Esophagus squamous epithelium (tissue), 5 donors: ENCODE measurements at regions not wholly inside any gene's neighbourhood (a gene's known extent, or its start where the extent isn't known, plus 50 kb on each side); places are given as distances from the start of the nearest gene placed in this dataset.

Experiments
- DNase-seq: peaks from one replicate; lab custom pipeline; 2025; lab: John Stamatoyannopoulos, UW
- H3K27ac ChIP-seq, 4 donors: fragments of 200-600 bp; sonication (generic); one replicate each; pipeline ENCODE4 v1.5.1; 2016 to 2019; ENCODE audit warnings: mild to moderate bottlenecking in 1 of 4
- H3K27me3 ChIP-seq, 4 donors: fragments of 200-600 bp; sonication (generic); 1 replicate in 3 of 4; 2 replicates in 1 of 4; pipeline versions ENCODE4 v1.5.1 to v1.6.0; 2017 to 2021; ENCODE audit warnings: antibody characterized with exemption in 1 of 4
- H3K36me3 ChIP-seq, 3 donors: fragments of 200-600 bp; sonication (generic); one replicate each; pipeline ENCODE4 v1.5.1; 2016 to 2019
- H3K4me1 ChIP-seq, 3 donors: fragments of 200-600 bp; sonication (generic); one replicate each; pipeline ENCODE4 v1.5.1; 2017 to 2019
- H3K4me3 ChIP-seq, 4 donors: fragments of 200-600 bp; sonication (generic); 1 replicate in 3 of 4; 2 replicates in 1 of 4; pipeline ENCODE4 v1.5.1; 2016 to 2019; ENCODE audit warnings: mild to moderate bottlenecking in 2 of 4, moderate library complexity in 1 of 4
- H3K9me3 ChIP-seq, 3 donors: fragments of 200-600 bp; sonication (generic); one replicate each; pipeline ENCODE4 v1.5.1; 2016 to 2019
- POLR2A ChIP-seq, 4 donors: fragments of 450-650 bp; IDR thresholded peaks; one replicate each; pipeline ENCODE4 v1.6.1; 2017; ENCODE audit warnings: antibody characterized with exemption in 4 of 4, mild to moderate bottlenecking in 4 of 4, moderate library complexity in 3 of 4
- WGBS, 2 donors: methylation state at CpG; one replicate each; pipeline ENCODE4 v1.1.5; 2018; 5-methylcytosine and 5-hydroxymethylcytosine counted together
- intact Hi-C: fragments of 100-400 bp; cut with DNase I; formaldehyde crosslinking; loops from one replicate; pipeline ENCODE4 v1.15.0; 2022
- TF ChIP-seq, protein P1 (sequence below), 6 experiments: fragments of 450-650 bp in 4 of 6; fragments of 200-600 bp in 2 of 6; sonication (generic) in 2 of 6; IDR thresholded peaks; one replicate each; pipeline ENCODE4 v1.5.1; 2016 to 2019; ENCODE audit warnings: antibody characterized with exemption in 6 of 6, mild to moderate bottlenecking in 4 of 6, moderate library complexity in 4 of 6
- donor health status: DM: yes; HTN: yes; CAD: no.

DNA sequence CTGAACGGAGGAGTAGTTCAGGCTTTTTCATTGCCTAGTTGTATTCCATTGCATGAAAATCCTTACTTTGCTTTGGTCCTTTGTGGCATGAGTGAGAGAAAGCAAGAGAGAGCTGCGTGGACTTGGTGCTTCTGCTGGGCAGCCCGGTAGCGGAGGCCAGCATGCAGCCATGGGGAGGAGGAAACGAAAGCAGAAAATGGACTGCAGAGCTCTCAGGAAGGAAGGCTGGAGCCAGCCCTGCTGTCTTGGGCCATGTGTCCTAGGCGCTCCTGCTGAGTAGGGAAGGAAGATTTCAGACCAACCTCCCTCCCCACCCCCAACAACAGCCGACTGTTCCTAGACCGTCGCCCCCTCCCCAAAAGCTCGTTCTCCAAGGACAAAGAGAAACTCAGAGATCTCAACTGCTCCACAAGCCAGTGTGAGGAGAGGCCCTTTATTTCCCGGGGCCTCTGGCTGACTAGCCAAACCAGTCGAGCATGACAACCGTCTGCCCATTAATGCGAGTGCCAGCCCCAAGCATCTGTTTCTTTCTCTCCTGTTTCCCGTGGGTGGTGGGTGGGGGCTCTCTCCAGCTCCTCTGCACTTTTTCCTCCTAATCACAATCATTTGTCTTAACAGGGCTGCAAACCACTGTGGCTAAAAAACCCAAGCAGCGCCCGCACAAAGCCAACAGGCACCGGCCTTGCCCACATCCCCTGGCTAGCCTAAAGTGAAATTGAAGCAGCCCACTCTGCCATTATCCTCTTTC lies 66.8 kb upstream of the FZD7 start:
- H3K27ac ChIP-seq: no peak overlapping the region
- H3K4me3 ChIP-seq: no peak overlapping the region
- no peaks in the 10 kb centered on the region for H3K36me3 ChIP-seq
- TF ChIP-seq POLR2A (IDR thresholded peaks at IDR 0.05): no peak
- TF ChIP-seq, protein P1, sequence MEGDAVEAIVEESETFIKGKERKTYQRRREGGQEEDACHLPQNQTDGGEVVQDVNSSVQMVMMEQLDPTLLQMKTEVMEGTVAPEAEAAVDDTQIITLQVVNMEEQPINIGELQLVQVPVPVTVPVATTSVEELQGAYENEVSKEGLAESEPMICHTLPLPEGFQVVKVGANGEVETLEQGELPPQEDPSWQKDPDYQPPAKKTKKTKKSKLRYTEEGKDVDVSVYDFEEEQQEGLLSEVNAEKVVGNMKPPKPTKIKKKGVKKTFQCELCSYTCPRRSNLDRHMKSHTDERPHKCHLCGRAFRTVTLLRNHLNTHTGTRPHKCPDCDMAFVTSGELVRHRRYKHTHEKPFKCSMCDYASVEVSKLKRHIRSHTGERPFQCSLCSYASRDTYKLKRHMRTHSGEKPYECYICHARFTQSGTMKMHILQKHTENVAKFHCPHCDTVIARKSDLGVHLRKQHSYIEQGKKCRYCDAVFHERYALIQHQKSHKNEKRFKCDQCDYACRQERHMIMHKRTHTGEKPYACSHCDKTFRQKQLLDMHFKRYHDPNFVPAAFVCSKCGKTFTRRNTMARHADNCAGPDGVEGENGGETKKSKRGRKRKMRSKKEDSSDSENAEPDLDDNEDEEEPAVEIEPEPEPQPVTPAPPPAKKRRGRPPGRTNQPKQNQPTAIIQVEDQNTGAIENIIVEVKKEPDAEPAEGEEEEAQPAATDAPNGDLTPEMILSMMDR (IDR thresholded peaks at IDR 0.05): no peak
- H3K9me3 ChIP-seq: no peaks in the 10 kb centered on the region
- WGBS, 2 donors: 50 to 72% methylated on average over 16 to 17 of the region's 18 CpGs
- intact Hi-C loops: no loop called here
- peaks cover 0 to 2% (median 0%) of the 10 kb centered on the region in 3 donors for H3K4me1 ChIP-seq
- no peak for DNase-seq
- peaks cover 0 to 2% (median 0%) of the 10 kb centered on the region in 4 donors for H3K27me3 ChIP-seq

DNA sequence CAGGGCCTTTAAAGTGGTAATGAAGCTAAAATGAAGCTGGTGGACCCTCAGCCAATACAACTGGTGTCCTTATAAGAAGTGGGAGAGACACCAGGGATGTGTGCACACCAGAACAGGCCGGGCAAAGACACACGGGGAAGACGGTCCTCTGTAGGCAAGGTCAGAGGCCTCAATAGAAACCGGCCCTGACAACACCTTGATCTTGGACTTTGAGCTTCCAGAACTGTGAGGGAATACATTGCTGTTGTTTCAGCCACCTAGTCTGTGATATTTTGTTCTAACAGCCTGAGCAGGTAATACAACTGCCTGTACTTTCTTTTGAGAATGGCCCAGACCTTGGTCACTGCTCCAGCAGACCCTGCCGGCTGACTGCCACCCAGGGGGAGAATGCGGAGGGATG lies 65.6 kb upstream of the FZD7 start:
- H3K27me3 ChIP-seq: peaks cover 0 to 11% (median 0%) of the 10 kb centered on the region in 4 donors
- intact Hi-C loops: no loop called here
- no peaks in the 10 kb centered on the region for H3K9me3 ChIP-seq

DNA sequence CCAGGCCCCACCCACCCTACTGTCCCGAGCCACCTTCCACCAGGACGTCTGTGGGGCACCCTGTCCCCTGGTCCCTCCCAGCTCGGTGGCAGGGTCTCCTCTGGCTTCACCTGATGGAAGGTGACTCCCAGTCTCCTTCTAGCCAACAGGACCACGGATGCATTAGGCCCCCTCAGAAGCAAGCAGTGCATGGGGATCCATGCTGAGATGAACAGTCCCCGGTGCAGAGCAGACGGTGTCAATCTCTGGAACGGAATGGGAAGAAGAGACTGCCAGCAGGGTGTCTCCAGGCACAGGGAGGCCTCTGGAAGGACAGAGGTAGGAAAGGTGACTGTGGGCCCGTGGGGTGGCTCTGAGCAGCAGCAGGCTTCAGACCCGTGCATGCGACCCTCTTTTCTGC lies 65.2 kb upstream of the FZD7 start:
- Histone ChIP-seq H3K36me3 (no peaks in the 10 kb centered on the region), H3K27me3 (peaks cover 0 to 11% (median 0%) of the 10 kb centered on the region in 4 donors), H3K9me3 (no peaks in the 10 kb centered on the region), H3K27ac (no peak overlapping the region), H3K4me1 (peaks cover 0 to 3% (median 0%) of the 10 kb centered on the region in 3 donors), H3K4me3 (no peak overlapping the region)
- DNase-seq: no peak
- TF ChIP-seq, protein P1 (IDR thresholded peaks at IDR 0.05): no peak
- WGBS, 2 donors: 91 to 93% methylated on average over 6 to 9 of the region's 10 CpGs
- intact Hi-C loops: no loop called here

More for the DNA sequence above, 65.6 kb upstream of the FZD7 start:
- Histone ChIP-seq H3K4me3 (no peak overlapping the region), H3K27ac (no peak overlapping the region), H3K4me1 (peaks cover 0 to 3% (median 0%) of the 10 kb centered on the region in 3 donors), H3K36me3 (no peaks in the 10 kb centered on the region)
- 93 to 95% methylated on average over 4 to 6 of the region's 6 CpGs for WGBS, 2 donors
- no peak for DNase-seq
- TF ChIP-seq POLR2A (IDR thresholded peaks at IDR 0.05): no peak

DNA sequence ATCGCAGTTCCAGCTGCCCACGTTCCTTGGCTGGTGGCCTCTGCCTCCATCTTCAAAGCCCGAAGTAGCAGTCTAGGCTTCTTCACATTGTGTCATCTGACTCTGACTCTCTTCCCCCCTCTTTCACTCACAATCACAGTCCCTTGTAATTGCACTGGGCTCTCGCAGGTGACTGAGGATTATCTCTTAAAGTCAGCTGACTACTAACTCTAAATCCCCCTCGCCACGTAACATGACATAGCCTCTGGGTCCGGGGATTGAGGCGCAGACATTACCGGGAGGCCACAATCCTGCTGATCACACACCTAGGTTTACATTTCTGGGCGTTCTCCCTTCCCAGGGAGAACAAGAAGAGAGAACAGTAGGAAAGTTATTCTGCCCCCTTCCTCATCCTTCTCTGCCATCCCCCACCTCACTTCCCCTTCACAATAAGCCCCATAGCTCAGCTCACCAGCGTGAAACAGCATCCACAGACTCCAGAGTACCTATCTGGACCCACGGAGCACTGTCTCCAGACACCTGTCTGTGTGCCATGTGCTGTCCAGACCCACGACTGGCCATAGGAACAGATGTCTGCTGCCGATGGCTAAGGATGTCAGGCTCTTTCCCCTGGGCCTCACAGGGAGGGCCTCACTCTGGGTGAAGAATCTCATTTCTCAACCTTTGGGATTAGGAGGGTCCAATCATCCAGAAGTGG lies 64.3 kb upstream of the FZD7 start:
- H3K4me1 ChIP-seq: peaks cover 0 to 3% (median 0%) of the 10 kb centered on the region in 3 donors
- 72 to 75% methylated on average over 12 to 13 of the region's 14 CpGs for WGBS, 2 donors
- TF ChIP-seq, protein P1 (IDR thresholded peaks at IDR 0.05): no peak
- TF ChIP-seq POLR2A (IDR thresholded peaks at IDR 0.05): no peak

DNA sequence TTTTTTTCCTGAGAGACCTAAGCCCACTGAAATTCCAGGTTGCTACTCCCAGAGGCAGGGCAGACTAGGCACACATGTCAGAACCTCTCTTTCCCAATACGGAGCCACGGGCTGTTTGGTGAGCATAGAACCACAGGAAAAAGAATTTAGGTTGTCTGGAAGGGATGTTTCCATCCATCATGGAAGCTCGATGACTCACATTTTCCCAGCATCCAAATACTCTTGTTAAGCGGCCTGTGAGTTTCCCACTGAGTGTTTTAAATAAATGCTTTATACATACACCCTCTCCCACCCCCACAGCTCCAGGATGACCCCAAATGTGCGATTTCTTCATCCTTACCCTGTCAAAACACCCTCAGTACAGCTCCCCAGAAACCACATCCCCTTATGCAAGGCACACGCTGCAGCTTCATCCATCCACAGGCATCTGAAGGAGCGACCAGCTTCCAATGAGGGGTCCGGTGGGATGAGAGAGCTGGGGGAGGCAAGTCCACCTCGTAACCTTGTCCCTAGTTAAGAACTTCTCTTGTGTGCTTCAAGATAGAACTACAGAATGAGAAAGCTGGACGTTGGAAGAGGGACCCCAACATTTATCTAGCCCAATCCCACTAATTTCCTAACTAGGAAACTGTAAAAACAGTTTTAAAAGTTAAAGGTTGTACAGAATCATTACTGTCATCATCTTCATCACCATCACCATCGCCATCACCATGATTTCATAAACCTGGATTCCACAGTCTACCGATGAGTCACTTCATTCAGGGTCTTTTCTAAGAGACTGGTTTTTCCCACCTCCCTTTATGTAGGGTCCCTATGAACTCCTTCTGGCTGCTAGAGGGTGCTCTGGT lies 63.5 kb upstream of the FZD7 start:
- no peak for DNase-seq
- 51 to 68% methylated on average over 11 to 12 of the region's 12 CpGs for WGBS, 2 donors
- Histone ChIP-seq H3K4me1 (peaks cover 0 to 3% (median 0%) of the 10 kb centered on the region in 3 donors), H3K27ac (no peak overlapping the region), H3K9me3 (no peaks in the 10 kb centered on the region), H3K36me3 (no peaks in the 10 kb centered on the region), H3K4me3 (no peak overlapping the region), H3K27me3 (peaks cover 0 to 11% (median 0%) of the 10 kb centered on the region in 4 donors)
- intact Hi-C loops: no loop called here
- TF ChIP-seq, protein P1 (IDR thresholded peaks at IDR 0.05): no peak
- TF ChIP-seq POLR2A (IDR thresholded peaks at IDR 0.05): no peak

More for the DNA sequence above, 64.3 kb upstream of the FZD7 start:
- Histone ChIP-seq H3K9me3 (no peaks in the 10 kb centered on the region), H3K36me3 (no peaks in the 10 kb centered on the region), H3K27me3 (peaks cover 0 to 11% (median 0%) of the 10 kb centered on the region in 4 donors), H3K4me3 (no peak overlapping the region), H3K27ac (no peak overlapping the region)
- DNase-seq: no peak
- intact Hi-C loops: no loop called here
